BE2C (cell line): ENCODE measurements at regions not wholly inside any gene's neighbourhood (a gene's known extent, or its start where the extent isn't known, plus 50 kb on each side); places are given as distances from the start of the nearest gene placed in this dataset.

ENCODE experiments used
- DNase-seq: peaks from one replicate; pipeline ENCODE4 v3.0.0-alpha.2; 2020
- H3K27me3 ChIP-seq: fragments of 250-450 bp; sonication (Bioruptor Pico); 2 replicates; pipeline ENCODE4 v1.5.1; 2020; ENCODE audit warnings: mild to moderate bottlenecking
- H3K36me3 ChIP-seq: fragments of 250-450 bp; sonication (Bioruptor Pico); 2 replicates; pipeline ENCODE4 v1.5.1; 2020; ENCODE audit warnings: mild to moderate bottlenecking
- H3K4me1 ChIP-seq: fragments of 250-450 bp; sonication (Bioruptor Pico); 2 replicates; pipeline ENCODE4 v1.5.1; 2020
- H3K4me3 ChIP-seq: 2 replicates; pipeline ENCODE4 v1.5.1; 2011; ENCODE audit warnings: low read depth, low read length
- H3K9me3 ChIP-seq: fragments of 250-450 bp; sonication (Bioruptor Pico); 2 replicates; pipeline ENCODE4 v1.5.1; 2020
- TF ChIP-seq, protein P1 (sequence below): IDR thresholded peaks from 2 replicates; pipeline ENCODE4 v1.5.1; 2012; ENCODE audit warnings: mild to moderate bottlenecking, low read depth, low read length

DNA sequence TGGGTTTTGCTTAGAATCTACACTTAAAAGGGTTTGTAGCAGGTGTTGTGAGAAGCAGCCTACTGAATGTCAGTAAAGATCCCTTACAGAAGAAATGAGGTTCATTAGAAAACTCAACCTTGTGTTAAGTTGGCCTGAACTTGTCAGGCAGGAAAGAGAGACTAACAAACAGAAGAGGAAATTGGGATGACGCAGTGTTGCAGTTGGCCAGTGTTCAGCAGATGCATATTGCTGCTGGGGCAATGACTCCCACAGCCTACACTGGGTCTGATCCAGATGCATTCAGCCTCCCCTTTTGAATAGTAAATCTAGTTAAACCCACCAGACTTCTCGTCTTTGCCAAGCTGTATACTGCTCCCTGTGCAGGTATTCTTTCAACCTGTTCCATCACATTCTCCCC is 409.4 kb downstream of the UBE2NL start:
- DNase-seq: no peak

DNA sequence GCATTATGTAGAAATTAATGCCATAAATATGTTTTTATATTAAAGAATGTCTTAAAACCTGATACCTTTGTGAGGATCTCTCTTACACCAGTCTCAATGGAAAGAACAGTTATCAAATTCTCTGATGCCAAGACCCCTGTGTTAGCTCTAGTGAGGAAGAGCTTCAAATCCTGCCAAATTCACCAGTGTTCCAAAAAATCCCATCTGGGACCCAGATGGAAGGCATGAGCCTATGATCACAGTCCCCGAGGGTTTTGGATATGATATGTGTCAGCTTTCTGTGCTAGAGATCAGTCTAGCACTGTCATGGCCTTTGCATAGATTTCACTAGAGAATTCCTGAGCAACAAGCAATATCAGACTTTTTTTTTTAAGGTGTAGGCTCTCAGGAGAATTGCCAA is 412.1 kb downstream of the UBE2NL start:
- DNase-seq: no peak
- Histone ChIP-seq H3K27me3 (no peaks in the 10 kb centered on the region), H3K36me3 (no peaks in the 10 kb centered on the region), H3K4me1 (no peaks in the 10 kb centered on the region), H3K9me3 (no peaks in the 10 kb centered on the region), H3K4me3 (no peak overlapping the region)
- TF ChIP-seq, protein P1, sequence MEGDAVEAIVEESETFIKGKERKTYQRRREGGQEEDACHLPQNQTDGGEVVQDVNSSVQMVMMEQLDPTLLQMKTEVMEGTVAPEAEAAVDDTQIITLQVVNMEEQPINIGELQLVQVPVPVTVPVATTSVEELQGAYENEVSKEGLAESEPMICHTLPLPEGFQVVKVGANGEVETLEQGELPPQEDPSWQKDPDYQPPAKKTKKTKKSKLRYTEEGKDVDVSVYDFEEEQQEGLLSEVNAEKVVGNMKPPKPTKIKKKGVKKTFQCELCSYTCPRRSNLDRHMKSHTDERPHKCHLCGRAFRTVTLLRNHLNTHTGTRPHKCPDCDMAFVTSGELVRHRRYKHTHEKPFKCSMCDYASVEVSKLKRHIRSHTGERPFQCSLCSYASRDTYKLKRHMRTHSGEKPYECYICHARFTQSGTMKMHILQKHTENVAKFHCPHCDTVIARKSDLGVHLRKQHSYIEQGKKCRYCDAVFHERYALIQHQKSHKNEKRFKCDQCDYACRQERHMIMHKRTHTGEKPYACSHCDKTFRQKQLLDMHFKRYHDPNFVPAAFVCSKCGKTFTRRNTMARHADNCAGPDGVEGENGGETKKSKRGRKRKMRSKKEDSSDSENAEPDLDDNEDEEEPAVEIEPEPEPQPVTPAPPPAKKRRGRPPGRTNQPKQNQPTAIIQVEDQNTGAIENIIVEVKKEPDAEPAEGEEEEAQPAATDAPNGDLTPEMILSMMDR: no peak

More for the DNA sequence above, 409.4 kb downstream of the UBE2NL start:
- no peaks in the 10 kb centered on the region for H3K36me3 ChIP-seq
- no peaks in the 10 kb centered on the region for H3K27me3 ChIP-seq
- TF ChIP-seq, protein P1: no peak
- H3K4me3 ChIP-seq: no peak overlapping the region
- no peaks in the 10 kb centered on the region for H3K9me3 ChIP-seq
- H3K4me1 ChIP-seq: no peaks in the 10 kb centered on the region

DNA sequence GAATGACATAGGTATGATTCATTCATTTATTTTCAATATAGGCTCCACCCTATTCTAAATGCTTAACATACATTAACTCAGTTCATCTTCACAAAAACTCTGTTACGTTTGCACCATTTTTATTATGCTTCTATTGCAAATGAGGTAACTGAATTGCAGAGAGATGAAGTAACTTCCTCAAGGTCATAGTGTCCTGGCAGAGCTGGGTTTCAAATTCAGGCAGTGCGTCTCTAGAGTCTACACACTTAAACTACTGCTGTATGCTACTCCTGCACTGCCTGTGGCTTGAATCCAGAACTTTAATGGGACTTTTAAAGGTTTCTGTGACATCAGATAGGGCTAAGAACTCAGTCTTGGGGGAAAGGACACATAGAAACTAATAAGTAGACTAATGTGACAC is 413.4 kb downstream of the UBE2NL start:
- TF ChIP-seq, protein P1: no peak
- no peak overlapping the region for H3K4me3 ChIP-seq
- no peaks in the 10 kb centered on the region for H3K36me3 ChIP-seq
- no peaks in the 10 kb centered on the region for H3K9me3 ChIP-seq
- no peak for DNase-seq
- H3K4me1 ChIP-seq: no peaks in the 10 kb centered on the region
- no peaks in the 10 kb centered on the region for H3K27me3 ChIP-seq

DNA sequence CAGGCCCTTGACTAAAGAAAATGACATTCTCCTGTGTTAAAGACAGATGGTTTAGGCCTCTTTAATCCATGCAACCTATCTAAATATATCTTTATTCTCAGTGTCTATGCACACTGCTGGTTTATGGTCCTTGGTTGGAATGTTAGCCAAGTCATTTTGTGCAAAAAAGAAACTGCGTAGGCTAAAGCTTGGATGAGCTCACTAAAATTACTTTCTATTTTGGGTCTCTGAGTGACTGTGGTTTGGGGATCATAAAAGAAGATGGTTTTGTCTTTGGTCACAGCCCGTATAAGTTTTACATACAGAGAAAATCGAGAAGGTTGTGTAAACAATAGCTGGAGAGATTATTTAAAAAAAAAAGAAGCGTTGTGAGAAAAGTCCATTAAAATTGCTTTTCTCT is 443.6 kb downstream of the UBE2NL start:
- no peak for DNase-seq
- TF ChIP-seq, protein P1: no peak

DNA sequence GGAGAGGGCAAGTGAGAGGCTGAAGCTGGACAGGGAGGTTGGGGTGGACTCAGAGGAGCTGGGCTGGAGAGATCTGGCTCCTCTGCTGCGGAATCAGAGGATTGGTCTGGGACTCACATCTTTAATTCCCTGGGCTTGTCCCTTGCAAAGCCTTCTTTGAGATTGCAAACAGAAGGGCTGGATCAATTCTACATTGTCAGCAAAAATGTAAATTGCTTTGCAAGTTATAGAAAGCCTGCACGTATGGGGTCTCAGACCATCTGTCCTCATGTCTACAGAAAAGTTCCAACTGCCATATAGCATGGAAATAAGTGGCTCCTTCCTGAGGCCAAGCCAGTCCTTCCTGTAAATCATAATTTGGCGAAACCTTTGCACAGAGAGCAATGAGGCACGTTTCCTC is 449.6 kb downstream of the UBE2NL start:
- DNase-seq: no peak
- no peak overlapping the region for H3K4me3 ChIP-seq
- TF ChIP-seq, protein P1: no peak
- no peaks in the 10 kb centered on the region for H3K9me3 ChIP-seq
- no peaks in the 10 kb centered on the region for H3K4me1 ChIP-seq
- H3K36me3 ChIP-seq: no peaks in the 10 kb centered on the region
- H3K27me3 ChIP-seq: no peaks in the 10 kb centered on the region

More for the DNA sequence above, 443.6 kb downstream of the UBE2NL start:
- Histone ChIP-seq H3K9me3 (no peaks in the 10 kb centered on the region), H3K27me3 (no peaks in the 10 kb centered on the region), H3K36me3 (no peaks in the 10 kb centered on the region), H3K4me3 (no peak overlapping the region), H3K4me1 (no peaks in the 10 kb centered on the region)

DNA sequence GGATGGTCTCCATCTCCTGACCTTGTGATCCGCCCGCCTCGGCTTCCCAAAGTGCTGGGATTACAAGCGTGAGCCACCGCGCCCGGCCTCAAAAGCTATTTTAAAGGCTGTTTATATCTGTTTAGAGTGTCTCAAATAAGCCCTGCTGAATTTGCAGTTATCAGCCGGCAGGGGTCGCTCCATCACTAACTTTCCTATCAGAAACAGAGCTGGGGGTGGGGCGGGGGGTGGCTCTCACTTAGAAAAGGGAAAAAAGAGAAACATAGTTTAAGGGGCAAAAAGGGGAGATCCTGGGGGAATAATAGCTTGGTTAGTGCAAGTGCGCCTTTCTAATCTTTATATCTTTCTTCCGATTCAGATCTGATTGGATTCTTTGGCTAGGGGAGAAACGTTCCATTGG is 450.7 kb downstream of the UBE2NL start:
- TF ChIP-seq, protein P1: 0 out of 2 replicates have a peak, but pooled peaks have one; percentile 3
- Histone ChIP-seq H3K4me1 (no peaks in the 10 kb centered on the region), H3K36me3 (no peaks in the 10 kb centered on the region), H3K9me3 (no peaks in the 10 kb centered on the region), H3K4me3 (no peak overlapping the region), H3K27me3 (no peaks in the 10 kb centered on the region)
- DNase-seq: no peak
